ENCODE measurements at regions not wholly inside any gene's neighbourhood (a gene's known extent, or its start where the extent isn't known, plus 50 kb on each side); places are given as distances from the start of the nearest gene placed in this dataset.
A peak's percentile ranks its signal among the peaks of the same experiment; 100 is the strongest.

- POLR2A ChIA-PET (ENCODE audit: low non-redundant PET), result no interaction called here
- no peak overlapping the region for H3K27ac ChIP-seq
- CTCF ChIA-PET, result interaction anchor here (0.5 to 4.0 kb wide), 6 partner anchors 53 to 523 kb away, joined by 3 to 42 read pairs (median 6); no protein-coding TSS in a partner anchor
- DNase-seq (ENCODE audit: low spot score), result no peak
- TF ChIP-seq, protein P1, sequence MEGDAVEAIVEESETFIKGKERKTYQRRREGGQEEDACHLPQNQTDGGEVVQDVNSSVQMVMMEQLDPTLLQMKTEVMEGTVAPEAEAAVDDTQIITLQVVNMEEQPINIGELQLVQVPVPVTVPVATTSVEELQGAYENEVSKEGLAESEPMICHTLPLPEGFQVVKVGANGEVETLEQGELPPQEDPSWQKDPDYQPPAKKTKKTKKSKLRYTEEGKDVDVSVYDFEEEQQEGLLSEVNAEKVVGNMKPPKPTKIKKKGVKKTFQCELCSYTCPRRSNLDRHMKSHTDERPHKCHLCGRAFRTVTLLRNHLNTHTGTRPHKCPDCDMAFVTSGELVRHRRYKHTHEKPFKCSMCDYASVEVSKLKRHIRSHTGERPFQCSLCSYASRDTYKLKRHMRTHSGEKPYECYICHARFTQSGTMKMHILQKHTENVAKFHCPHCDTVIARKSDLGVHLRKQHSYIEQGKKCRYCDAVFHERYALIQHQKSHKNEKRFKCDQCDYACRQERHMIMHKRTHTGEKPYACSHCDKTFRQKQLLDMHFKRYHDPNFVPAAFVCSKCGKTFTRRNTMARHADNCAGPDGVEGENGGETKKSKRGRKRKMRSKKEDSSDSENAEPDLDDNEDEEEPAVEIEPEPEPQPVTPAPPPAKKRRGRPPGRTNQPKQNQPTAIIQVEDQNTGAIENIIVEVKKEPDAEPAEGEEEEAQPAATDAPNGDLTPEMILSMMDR (conservative IDR thresholded peaks at IDR 0.05; ENCODE audit: low read depth), result no peak
Observed at GRCh38 chr2:176650838-176651555, 381.8 kb downstream of the MTX2 start.

DNA sequence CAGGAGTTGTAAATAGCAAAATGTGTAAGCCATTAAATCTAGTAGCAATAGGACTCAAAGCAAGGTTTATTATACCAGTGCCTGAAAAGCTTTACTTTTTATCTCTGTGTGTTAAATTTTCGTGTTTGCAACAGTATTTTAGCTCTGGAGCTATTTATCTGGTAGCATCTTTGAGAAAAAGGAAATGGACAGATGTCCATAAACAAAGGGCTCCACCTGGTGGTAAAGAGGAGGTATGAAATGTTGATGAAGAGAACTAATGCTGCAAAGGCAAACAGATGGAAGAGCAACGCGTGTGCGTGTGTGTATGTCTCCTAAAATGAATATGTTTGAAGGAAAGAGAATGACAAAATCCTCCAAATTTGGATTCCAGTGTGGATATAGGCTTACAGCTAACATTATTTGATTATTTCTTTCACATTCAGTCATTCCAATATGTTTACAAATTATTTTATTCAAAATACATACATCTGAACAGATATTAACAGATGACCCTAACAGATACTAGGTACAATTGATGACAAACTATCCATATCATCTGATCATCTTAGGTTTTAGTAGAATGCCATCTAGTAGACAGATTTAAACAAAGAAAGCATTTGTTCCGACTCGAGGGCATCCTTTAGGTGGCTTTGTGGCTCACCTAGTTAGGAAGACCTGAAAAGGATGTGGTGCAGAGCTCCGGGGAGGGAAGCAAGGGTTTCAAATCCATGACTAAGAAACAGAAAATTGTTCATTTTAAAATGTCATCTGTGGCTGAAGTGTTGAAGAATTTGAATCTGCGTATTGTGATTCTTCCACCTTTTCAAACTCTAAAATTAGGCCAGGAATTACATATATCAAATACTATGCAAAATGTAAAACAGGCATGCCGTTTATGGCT lies 383.3 kb downstream of the MTX2 start:
- no peak overlapping the region for H3K27ac ChIP-seq
- POLR2A ChIA-PET (ENCODE audit: low non-redundant PET), result no interaction called here
- TF ChIP-seq, protein P1 (conservative IDR thresholded peaks at IDR 0.05; ENCODE audit: low read depth), result peak; percentile 77
- CTCF ChIA-PET, result interaction anchor here (0.6 to 4.0 kb wide), 22 partner anchors 8 to 626 kb away, joined by 3 to 42 read pairs (median 4); no protein-coding TSS in a partner anchor
- DNase-seq (ENCODE audit: low spot score), result peak; percentile 51

DNA sequence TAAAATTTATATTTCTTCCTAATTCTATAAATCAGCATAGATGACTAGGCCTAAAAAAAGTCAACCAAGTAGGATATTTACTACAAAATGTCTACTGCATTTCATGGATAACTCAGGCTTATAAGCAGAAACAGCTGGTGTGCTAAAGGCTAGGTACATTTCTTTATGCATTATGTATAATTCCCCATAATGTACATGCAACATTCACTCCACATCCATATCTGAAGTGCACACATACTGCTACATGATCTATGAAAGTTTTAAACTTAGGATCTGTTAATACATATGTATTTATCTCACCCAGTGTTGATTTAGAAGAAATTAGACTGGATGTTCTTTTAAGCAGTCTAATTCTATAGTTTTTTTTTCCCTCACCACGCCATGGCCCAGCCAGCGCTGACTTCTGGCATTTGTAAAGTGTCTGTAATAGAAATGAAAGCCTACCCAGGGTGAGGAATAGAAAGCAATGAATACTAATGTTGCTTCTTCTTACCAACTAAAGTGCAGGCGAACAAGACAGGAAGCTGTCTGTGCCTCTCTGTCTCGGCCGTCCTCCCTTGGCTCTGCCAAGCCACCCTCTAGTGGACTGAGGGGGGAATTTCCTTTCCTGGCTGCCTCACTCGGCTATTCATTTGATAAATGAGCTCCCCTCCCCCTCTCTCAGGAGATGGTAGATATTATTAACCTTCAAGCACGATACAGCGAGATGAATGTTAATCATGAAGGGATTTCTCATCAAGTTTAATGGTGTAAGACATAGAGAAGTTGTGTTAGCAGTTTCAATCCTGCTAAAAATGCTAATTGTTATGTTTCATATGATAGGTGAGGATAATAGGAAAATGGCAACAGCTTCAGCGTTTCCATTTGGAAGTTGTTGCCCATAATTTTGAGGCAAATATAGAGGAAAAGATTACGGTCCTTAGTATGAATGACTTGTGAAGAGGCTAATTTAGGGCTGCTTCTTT lies 384.5 kb downstream of the MTX2 start:
- POLR2A ChIA-PET (ENCODE audit: low non-redundant PET), result no interaction called here
- TF ChIP-seq, protein P1 (conservative IDR thresholded peaks at IDR 0.05; ENCODE audit: low read depth), result peak; percentile 86
- no peak overlapping the region for H3K27ac ChIP-seq
- peak; percentile 65 for DNase-seq (ENCODE audit: low spot score)
- CTCF ChIA-PET, result interaction anchor here (0.6 to 4.0 kb wide), 19 partner anchors 9 to 1706 kb away, joined by 3 to 42 read pairs (median 5); no protein-coding TSS in a partner anchor

DNA sequence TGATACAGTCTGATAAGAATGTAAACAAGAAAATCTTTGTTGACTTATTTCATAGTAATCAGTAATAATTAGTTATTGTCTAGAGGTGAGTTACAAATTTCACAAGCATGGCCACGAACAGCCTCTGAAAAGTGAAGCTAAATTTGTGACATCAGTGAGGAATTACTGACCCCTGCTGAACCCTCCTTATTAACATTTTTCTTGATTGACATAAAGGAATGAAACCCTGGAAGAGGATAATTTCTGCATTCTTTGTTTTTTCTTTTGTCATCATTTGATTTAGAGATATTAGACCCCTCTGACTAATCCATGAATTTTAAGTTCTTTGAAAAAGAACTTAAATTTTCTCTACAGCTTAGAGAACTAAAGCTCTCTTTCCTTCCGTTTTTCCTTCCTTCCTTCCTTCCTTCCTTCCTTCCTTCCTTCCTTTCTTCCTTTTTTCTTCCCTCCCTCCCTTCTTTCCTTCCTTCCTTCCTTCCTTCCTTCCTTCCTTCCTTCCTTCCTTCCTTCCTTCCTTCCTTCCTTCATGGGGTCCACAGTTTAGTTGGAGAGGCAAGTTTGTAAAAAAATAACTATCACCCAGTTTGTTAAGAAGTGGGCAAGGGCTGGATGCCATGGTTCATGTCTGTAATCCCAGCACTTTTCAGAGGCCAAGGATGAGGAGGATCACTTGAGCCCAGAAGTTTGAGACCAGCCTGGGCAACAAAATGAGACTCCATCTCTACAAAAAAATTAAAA lies 387.0 kb downstream of the MTX2 start:
- H3K27ac ChIP-seq, result no peak overlapping the region
- TF ChIP-seq, protein P1 (conservative IDR thresholded peaks at IDR 0.05; ENCODE audit: low read depth), result no peak
- no peak for DNase-seq (ENCODE audit: low spot score)
- ChIA-PET POLR2A (ENCODE audit: low non-redundant PET) (no interaction called here), CTCF (no interaction called here)

DNA sequence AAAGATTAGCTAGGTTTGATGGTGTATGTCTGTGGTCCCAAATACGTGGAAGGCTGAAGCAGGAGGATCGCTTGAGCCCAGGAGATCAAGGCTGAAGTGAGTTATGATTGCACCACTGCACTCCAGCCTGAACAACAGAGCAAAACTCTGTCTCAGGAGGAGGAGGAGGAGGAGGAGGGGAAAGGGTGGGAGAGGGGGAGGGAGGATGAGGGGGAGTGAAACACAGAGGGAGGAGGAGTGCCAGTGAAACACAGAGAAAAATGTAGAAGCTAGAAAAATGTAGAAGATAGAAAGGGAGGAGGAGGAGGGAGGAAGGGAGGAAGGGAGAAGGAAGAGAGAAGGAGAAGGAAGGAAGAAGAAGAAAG lies 387.5 kb downstream of the MTX2 start:
- ChIA-PET POLR2A (ENCODE audit: low non-redundant PET) (no interaction called here), CTCF (interaction anchor here (1.6 kb wide), 1 partner anchor 516 kb away, joined by 5 read pairs; no protein-coding TSS in a partner anchor)
- no peak for DNase-seq (ENCODE audit: low spot score)
- TF ChIP-seq, protein P1 (conservative IDR thresholded peaks at IDR 0.05; ENCODE audit: low read depth), result no peak
- H3K27ac ChIP-seq, result no peak overlapping the region

Measured in RWPE1 (cell line).